Erythroblast (primary cell): ENCODE measurements at regions not wholly inside any gene's neighbourhood (a gene's known extent, or its start where the extent isn't known, plus 50 kb on each side); places are given as distances from the start of the nearest gene placed in this dataset.
"Not testable (repeated sequence)": the region's sequence is repeated elsewhere in the genome, so short reads cannot be mapped to it uniquely, and the experiment has no call there.

Experiments used
- DNase-seq, 2 experiments: peaks; one replicate each; lab custom pipeline; 2025; lab: John Stamatoyannopoulos, UW
- GATA1 ChIP-seq: IDR thresholded peaks from 2 replicates; pipeline ENCODE4 v1.6.1; 2011; ENCODE audit warnings: low read depth, mild to moderate bottlenecking, control low read depth, low read length, moderate library complexity
- POLR2A ChIP-seq: IDR thresholded peaks from 2 replicates; pipeline ENCODE4 v1.6.1; 2011; ENCODE audit warnings: mild to moderate bottlenecking, low read length

GRCh38 chr15:79157631-79158592 lies 67.3 kb upstream of the RASGRF1 start:
- no peak for DNase-seq
- TF ChIP-seq POLR2A (no peak), GATA1 (no peak)

- no peak for DNase-seq
- TF ChIP-seq POLR2A (no peak), GATA1 (no peak)
Observed at GRCh38 chr15:79156704-79157375, 66.3 kb upstream of the RASGRF1 start.

DNA sequence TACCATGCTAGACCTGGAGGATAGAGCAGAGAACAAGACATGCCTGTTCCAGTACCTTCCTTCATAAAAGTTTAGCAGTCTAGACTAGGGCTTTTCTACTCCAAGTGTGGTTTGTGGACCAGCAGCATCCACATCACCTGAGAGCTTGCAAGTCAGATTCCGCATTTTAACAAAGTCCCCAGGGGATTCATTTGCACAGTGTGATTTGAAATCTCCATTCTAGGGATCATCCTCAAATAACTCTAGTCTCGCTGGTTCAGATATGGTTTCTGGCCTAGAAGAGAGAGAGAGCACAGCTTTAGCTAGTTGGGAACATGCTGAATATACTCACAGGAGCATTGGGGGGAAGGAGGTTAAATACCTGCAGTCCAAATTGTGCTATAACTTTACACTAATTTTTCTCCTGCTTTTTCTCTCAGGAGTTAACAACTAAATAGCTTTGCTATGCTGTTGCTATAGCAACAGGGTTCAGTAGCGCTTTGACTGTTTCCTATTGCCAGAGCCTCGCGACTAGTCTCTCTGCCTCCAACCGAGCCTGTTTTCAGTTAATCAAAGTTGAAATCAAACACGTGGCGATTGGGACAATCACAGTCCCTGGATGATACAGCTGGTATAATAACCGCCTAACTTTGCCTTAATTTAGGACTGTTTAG lies 64.0 kb upstream of the RASGRF1 start:
- no peak for DNase-seq
- no peak for TF ChIP-seq GATA1
- no peak for TF ChIP-seq POLR2A

- not testable (repeated sequence) for DNase-seq
Observed at GRCh38 chr15:79144290-79144689, 53.7 kb upstream of the RASGRF1 start.

- TF ChIP-seq GATA1 (no peak), POLR2A (no peak)
- no peak for DNase-seq
Observed at GRCh38 chr15:79140846-79141570, 50.4 kb upstream of the RASGRF1 start.
